Esophagus squamous epithelium (tissue), 4 donors: ENCODE measurements at regions not wholly inside any gene's neighbourhood (a gene's known extent, or its start where the extent isn't known, plus 50 kb on each side); places are given as distances from the start of the nearest gene placed in this dataset.
"Not testable (repeated sequence)": the region's sequence is repeated elsewhere in the genome, so short reads cannot be mapped to it uniquely, and the experiment has no call there.

Experiments used
- POLR2A ChIP-seq, 4 donors: fragments of 450-650 bp; IDR thresholded peaks; one replicate each; pipeline ENCODE4 v1.6.1; 2017; ENCODE audit warnings: antibody characterized with exemption in 4 of 4, mild to moderate bottlenecking in 4 of 4, moderate library complexity in 3 of 4
- TF ChIP-seq, protein P1 (sequence below), 6 experiments: fragments of 450-650 bp in 4 of 6; fragments of 200-600 bp in 2 of 6; sonication (generic) in 2 of 6; IDR thresholded peaks; one replicate each; pipeline ENCODE4 v1.5.1; 2016 to 2019; ENCODE audit warnings: antibody characterized with exemption in 6 of 6, mild to moderate bottlenecking in 4 of 6, moderate library complexity in 4 of 6

DNA sequence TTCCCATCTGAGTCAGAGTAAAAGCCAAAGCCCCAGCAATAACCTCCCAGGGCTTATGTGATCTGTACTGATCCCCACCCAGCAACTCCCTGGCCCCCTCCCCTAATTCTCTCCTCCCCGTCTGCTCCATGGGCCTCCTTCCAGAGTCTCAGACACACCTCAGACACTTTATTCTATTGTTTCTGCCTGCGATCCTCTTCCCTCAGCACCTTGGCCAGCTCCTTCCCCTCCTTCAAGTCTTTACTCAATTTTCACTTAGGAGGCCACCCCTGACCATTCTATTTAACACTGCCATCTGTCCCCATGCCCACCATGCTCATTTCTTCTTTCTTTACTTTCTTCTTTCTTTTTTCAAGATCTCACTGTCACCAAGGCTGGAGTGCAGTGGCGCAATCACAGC is 81.0 kb upstream of the COBL start:
- TF ChIP-seq, protein P1, sequence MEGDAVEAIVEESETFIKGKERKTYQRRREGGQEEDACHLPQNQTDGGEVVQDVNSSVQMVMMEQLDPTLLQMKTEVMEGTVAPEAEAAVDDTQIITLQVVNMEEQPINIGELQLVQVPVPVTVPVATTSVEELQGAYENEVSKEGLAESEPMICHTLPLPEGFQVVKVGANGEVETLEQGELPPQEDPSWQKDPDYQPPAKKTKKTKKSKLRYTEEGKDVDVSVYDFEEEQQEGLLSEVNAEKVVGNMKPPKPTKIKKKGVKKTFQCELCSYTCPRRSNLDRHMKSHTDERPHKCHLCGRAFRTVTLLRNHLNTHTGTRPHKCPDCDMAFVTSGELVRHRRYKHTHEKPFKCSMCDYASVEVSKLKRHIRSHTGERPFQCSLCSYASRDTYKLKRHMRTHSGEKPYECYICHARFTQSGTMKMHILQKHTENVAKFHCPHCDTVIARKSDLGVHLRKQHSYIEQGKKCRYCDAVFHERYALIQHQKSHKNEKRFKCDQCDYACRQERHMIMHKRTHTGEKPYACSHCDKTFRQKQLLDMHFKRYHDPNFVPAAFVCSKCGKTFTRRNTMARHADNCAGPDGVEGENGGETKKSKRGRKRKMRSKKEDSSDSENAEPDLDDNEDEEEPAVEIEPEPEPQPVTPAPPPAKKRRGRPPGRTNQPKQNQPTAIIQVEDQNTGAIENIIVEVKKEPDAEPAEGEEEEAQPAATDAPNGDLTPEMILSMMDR (IDR thresholded peaks at IDR 0.05), result not testable (repeated sequence)
- not testable (repeated sequence) for TF ChIP-seq POLR2A (IDR thresholded peaks at IDR 0.05)
